Prostate gland (tissue), 2 donors: ENCODE measurements at regions not wholly inside any gene's neighbourhood (a gene's known extent, or its start where the extent isn't known, plus 50 kb on each side); places are given as distances from the start of the nearest gene placed in this dataset.

ENCODE experiments used
- DNase-seq: peaks from one replicate; pipeline ENCODE4 v3.0.0-alpha.2; 2019; ENCODE audit warnings: low spot score
- H3K27ac ChIP-seq, 2 donors: fragments of 200-600 bp; sonication (generic); 2 replicates each; pipeline ENCODE4 v1.5.1; 2017 to 2019
- H3K27me3 ChIP-seq: fragments of 200-600 bp; sonication (generic); replicated peaks from 2 replicates; pipeline ENCODE4 v1.5.1; 2019; ENCODE audit not compliant: insufficient read depth
- H3K36me3 ChIP-seq, 2 donors: fragments of 200-600 bp; sonication (generic); 1 replicate in 1 of 2; 2 replicates in 1 of 2; pipeline versions ENCODE4 v1.5.1 to v1.8.1; 2017 to 2019
- H3K4me1 ChIP-seq: fragments of 200-600 bp; sonication (generic); replicated peaks from 2 replicates; pipeline ENCODE4 v1.5.1; 2019
- H3K4me3 ChIP-seq, 2 donors: fragments of 200-600 bp; sonication (generic); 2 replicates each; pipeline ENCODE4 v1.5.1; 2017 to 2019
- H3K9me3 ChIP-seq: fragments of 200-600 bp; sonication (generic); 2 replicates; pipeline ENCODE4 v1.5.1; 2017
- POLR2A ChIP-seq: fragments of 450-650 bp; IDR thresholded peaks from one replicate; pipeline ENCODE4 v1.6.1; 2016; ENCODE audit warnings: antibody characterized with exemption, mild to moderate bottlenecking
- POLR2AphosphoS5 ChIP-seq: sonication (generic); formaldehyde crosslinking; IDR thresholded peaks from one replicate; pipeline ENCODE4 v1.6.1; 2017; ENCODE audit warnings: antibody characterized with exemption
- WGBS: methylation state at CpG from one replicate; pipeline ENCODE4 v1.1.5; 2018; 5-methylcytosine and 5-hydroxymethylcytosine counted together
- intact Hi-C: fragments of 100-400 bp; cut with DNase I; formaldehyde crosslinking; loops from one replicate; pipeline ENCODE4 v1.14.2; 2022
- TF ChIP-seq, protein P1 (sequence below), 4 experiments: fragments of 200-600 bp in 2 of 4; fragments of 450-650 bp in 2 of 4; sonication (generic) in 2 of 4; IDR thresholded peaks; 1 replicate in 3 of 4; 2 replicates in 1 of 4; pipeline ENCODE4 v1.5.1; 2016 to 2019; ENCODE audit warnings: antibody characterized with exemption in 4 of 4, mild to moderate bottlenecking in 2 of 4, moderate library complexity in 2 of 4

DNA sequence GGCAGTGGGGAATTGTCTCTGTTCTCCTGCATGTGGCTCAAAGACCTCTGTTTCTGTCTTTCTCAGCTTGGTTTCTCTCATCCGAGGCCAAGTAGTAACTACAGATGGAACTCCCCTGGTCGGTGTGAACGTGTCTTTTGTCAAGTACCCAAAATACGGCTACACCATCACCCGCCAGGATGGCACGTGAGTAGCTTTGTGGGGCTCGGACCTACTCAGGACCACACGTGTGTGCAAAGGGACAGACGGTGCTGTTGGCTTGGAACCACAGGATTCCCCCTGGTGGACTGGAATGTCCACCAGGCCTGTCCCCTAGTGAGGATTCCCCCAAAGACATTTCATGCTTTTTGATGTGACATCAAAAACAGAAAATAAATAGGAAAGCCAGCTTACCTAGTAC lies 96.3 kb upstream of the WWC1 start:
- H3K4me3 ChIP-seq = no peak overlapping the region
- TF ChIP-seq POLR2A = no peak
- H3K36me3 ChIP-seq = no peaks in the 10 kb centered on the region
- no peaks in the 10 kb centered on the region for H3K4me1 ChIP-seq
- H3K9me3 ChIP-seq = no peaks in the 10 kb centered on the region
- intact Hi-C loops = no loop called here
- H3K27me3 ChIP-seq = no peaks in the 10 kb centered on the region
- 92% methylated on average over 9 of the region's 9 CpGs for WGBS
- no peak overlapping the region for H3K27ac ChIP-seq
- DNase-seq = no peak

DNA sequence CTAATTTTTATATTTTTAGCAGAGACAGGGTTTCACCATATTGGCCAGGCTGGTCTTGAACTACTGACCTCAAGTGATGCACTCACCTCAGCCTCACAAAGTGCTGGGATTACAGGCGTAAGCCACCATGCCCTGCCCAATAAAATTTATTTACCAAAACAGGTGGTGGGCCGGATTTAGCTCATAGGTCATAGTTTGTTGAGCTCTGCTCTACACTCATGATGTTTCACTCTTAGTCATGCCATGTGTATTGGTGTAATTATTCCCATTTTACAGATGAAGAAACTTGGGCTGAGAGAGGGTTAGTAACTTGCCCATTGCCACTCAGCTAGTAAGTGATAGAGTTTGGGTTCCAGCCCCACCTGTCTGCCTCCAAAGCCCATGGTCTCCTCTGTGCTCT lies 93.1 kb upstream of the WWC1 start:
- TF ChIP-seq POLR2AphosphoS5 (no peak), POLR2A (no peak)
- TF ChIP-seq, protein P1, sequence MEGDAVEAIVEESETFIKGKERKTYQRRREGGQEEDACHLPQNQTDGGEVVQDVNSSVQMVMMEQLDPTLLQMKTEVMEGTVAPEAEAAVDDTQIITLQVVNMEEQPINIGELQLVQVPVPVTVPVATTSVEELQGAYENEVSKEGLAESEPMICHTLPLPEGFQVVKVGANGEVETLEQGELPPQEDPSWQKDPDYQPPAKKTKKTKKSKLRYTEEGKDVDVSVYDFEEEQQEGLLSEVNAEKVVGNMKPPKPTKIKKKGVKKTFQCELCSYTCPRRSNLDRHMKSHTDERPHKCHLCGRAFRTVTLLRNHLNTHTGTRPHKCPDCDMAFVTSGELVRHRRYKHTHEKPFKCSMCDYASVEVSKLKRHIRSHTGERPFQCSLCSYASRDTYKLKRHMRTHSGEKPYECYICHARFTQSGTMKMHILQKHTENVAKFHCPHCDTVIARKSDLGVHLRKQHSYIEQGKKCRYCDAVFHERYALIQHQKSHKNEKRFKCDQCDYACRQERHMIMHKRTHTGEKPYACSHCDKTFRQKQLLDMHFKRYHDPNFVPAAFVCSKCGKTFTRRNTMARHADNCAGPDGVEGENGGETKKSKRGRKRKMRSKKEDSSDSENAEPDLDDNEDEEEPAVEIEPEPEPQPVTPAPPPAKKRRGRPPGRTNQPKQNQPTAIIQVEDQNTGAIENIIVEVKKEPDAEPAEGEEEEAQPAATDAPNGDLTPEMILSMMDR (IDR thresholded peaks at IDR 0.05) = no peak
- Histone ChIP-seq H3K36me3 (no peaks in the 10 kb centered on the region), H3K27ac (no peak overlapping the region), H3K27me3 (no peaks in the 10 kb centered on the region), H3K4me3 (no peak overlapping the region), H3K4me1 (no peaks in the 10 kb centered on the region), H3K9me3 (no peaks in the 10 kb centered on the region)
- 95% methylated on average over 2 of the region's 2 CpGs for WGBS
- no peak for DNase-seq
- intact Hi-C loops = no loop called here

DNA sequence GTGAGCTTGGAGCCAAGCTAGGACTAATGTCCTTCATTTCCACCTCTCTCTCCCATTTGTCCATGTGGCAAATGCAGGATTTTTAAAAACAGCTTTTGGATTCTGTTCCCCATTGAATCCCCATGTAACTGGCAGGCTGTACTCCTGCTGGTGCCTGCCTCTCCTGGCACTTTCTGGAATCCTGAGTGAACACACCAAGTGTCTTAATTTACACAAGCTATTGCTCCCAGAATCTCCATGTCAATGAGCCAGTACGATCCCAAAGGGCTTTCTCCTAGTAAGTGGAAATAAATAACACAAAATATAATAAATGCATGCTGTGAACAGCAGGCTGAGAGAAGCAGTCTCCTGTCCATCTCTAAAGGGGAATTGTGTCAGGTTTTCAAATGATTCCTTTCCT lies 88.4 kb upstream of the WWC1 start:
- TF ChIP-seq POLR2A (no peak), POLR2AphosphoS5 (no peak)
- TF ChIP-seq, protein P1 (IDR thresholded peaks at IDR 0.05) = no peak
- H3K9me3 ChIP-seq = no peaks in the 10 kb centered on the region

DNA sequence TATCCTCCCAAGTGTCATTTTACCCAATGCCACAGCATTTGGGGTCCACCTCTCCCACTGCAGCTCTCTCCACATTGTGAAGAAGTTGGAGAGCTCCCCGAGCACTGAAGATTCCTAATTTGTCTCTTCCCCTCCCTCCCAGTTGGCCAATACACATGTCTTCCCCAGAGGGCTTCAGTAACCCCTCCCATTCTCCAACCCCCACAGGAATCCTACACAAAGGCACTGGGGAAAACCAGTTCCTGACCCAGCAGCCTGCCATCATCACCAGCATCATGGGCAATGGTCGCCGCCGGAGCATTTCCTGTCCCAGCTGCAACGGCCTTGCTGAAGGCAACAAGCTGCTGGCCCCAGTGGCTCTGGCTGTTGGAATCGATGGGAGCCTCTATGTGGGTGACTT lies 87.3 kb upstream of the WWC1 start:
- TF ChIP-seq, protein P1 (IDR thresholded peaks at IDR 0.05) = no peak
- TF ChIP-seq POLR2AphosphoS5 (no peak), POLR2A (no peak)
- intact Hi-C loops = no loop called here
- no peak overlapping the region for H3K27ac ChIP-seq
- no peak for DNase-seq
- no peaks in the 10 kb centered on the region for H3K27me3 ChIP-seq
- 86% methylated on average over 6 of the region's 6 CpGs for WGBS
- H3K4me1 ChIP-seq = no peaks in the 10 kb centered on the region
- H3K9me3 ChIP-seq = no peaks in the 10 kb centered on the region
- no peak overlapping the region for H3K4me3 ChIP-seq
- H3K36me3 ChIP-seq = no peaks in the 10 kb centered on the region

More for the DNA sequence above, 88.4 kb upstream of the WWC1 start:
- Histone ChIP-seq H3K4me3 (no peak overlapping the region), H3K27me3 (no peaks in the 10 kb centered on the region), H3K27ac (no peak overlapping the region), H3K4me1 (no peaks in the 10 kb centered on the region), H3K36me3 (no peaks in the 10 kb centered on the region)
- intact Hi-C loops = no loop called here
- DNase-seq = no peak
- WGBS = 82% methylated on average over 1 of the region's 1 CpG

DNA sequence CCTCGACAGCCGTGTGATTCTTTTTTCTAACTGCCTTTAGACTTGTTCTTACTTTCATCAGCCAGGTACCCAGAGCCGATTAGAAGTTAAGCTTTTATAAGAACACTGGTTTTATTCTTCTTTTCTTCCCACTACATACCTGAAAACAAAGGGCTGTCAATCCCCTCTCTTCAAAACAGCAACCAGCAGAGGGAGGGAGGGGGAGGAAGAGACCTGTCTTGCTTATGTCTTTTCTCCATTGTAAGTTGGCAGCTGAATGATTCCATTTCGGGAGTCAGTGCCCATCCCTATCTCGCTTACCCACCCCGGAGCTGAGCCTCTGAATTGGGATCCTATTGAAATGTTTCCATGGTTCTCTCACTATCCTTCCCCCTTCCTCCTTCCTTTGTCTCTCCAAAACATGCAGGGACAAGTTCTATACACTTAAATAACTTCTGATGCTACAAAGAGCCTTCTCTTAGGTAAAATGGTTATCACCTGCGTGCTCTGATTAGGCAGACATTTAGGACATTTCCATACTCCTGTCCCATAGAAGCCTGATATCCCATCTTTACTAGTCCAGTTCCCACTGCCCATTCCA lies 83.9 kb upstream of the WWC1 start:
- Histone ChIP-seq H3K27me3 (no peaks in the 10 kb centered on the region), H3K36me3 (no peaks in the 10 kb centered on the region), H3K27ac (no peak overlapping the region), H3K4me1 (no peaks in the 10 kb centered on the region), H3K9me3 (no peaks in the 10 kb centered on the region), H3K4me3 (no peak overlapping the region)
- TF ChIP-seq POLR2A (no peak), POLR2AphosphoS5 (no peak)
- TF ChIP-seq, protein P1 (IDR thresholded peaks at IDR 0.05) = no peak
- no peak for DNase-seq
- 57% methylated on average over 7 of the region's 7 CpGs for WGBS
- intact Hi-C loops = no loop called here
